HL-60 (cell line): ENCODE measurements at regions not wholly inside any gene's neighbourhood (a gene's known extent, or its start where the extent isn't known, plus 50 kb on each side); places are given as distances from the start of the nearest gene placed in this dataset.

Source experiments
- GABPA ChIP-seq: IDR thresholded peaks from 2 replicates; pipeline ENCODE4 v1.6.1; 2012; ENCODE audit warnings: low read depth
- POLR2AphosphoS5 ChIP-seq: IDR thresholded peaks from 2 replicates; pipeline ENCODE4 v1.6.1; 2012; ENCODE audit warnings: low read depth
- TF ChIP-seq, protein P1 (sequence below): IDR thresholded peaks from one replicate; pipeline ENCODE4 v1.5.1; 2011; ENCODE audit warnings: low read length, control low read depth, inconsistent platforms; ENCODE audit not compliant: insufficient read depth
- TF ChIP-seq, protein P2 (sequence below): IDR thresholded peaks from 2 replicates; pipeline ENCODE4 v1.6.1; 2012; ENCODE audit warnings: low read depth; ENCODE audit not compliant: insufficient replicate concordance

DNA sequence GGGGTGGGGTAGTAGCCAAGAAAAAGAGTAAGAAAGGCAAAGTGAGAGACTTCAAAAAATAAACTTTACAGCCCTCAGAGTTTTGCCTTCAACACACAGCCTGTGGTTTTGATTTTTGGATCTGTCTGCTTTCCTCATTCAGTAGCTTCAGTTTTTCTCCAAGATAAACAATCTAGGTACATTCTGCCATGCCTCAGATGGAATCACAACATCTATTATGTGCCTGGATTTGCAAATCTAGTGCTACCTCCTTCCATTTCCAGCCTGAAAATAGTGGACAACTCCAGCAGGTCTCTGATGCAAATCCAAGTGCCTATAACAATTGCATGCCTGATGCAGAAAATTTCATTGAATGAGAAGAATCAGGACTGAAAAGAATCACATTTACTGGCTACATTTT is 206.6 kb upstream of the GUCY1A2 start:
- TF ChIP-seq, protein P1, sequence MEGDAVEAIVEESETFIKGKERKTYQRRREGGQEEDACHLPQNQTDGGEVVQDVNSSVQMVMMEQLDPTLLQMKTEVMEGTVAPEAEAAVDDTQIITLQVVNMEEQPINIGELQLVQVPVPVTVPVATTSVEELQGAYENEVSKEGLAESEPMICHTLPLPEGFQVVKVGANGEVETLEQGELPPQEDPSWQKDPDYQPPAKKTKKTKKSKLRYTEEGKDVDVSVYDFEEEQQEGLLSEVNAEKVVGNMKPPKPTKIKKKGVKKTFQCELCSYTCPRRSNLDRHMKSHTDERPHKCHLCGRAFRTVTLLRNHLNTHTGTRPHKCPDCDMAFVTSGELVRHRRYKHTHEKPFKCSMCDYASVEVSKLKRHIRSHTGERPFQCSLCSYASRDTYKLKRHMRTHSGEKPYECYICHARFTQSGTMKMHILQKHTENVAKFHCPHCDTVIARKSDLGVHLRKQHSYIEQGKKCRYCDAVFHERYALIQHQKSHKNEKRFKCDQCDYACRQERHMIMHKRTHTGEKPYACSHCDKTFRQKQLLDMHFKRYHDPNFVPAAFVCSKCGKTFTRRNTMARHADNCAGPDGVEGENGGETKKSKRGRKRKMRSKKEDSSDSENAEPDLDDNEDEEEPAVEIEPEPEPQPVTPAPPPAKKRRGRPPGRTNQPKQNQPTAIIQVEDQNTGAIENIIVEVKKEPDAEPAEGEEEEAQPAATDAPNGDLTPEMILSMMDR = no peak
- TF ChIP-seq POLR2AphosphoS5 (no peak), GABPA (no peak)
- TF ChIP-seq, protein P2, sequence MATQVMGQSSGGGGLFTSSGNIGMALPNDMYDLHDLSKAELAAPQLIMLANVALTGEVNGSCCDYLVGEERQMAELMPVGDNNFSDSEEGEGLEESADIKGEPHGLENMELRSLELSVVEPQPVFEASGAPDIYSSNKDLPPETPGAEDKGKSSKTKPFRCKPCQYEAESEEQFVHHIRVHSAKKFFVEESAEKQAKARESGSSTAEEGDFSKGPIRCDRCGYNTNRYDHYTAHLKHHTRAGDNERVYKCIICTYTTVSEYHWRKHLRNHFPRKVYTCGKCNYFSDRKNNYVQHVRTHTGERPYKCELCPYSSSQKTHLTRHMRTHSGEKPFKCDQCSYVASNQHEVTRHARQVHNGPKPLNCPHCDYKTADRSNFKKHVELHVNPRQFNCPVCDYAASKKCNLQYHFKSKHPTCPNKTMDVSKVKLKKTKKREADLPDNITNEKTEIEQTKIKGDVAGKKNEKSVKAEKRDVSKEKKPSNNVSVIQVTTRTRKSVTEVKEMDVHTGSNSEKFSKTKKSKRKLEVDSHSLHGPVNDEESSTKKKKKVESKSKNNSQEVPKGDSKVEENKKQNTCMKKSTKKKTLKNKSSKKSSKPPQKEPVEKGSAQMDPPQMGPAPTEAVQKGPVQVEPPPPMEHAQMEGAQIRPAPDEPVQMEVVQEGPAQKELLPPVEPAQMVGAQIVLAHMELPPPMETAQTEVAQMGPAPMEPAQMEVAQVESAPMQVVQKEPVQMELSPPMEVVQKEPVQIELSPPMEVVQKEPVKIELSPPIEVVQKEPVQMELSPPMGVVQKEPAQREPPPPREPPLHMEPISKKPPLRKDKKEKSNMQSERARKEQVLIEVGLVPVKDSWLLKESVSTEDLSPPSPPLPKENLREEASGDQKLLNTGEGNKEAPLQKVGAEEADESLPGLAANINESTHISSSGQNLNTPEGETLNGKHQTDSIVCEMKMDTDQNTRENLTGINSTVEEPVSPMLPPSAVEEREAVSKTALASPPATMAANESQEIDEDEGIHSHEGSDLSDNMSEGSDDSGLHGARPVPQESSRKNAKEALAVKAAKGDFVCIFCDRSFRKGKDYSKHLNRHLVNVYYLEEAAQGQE = no peak
